HG03139 (cell line): ENCODE measurements at regions not wholly inside any gene's neighbourhood (a gene's known extent, or its start where the extent isn't known, plus 50 kb on each side); places are given as distances from the start of the nearest gene placed in this dataset.
"Not testable (repeated sequence)": the region's sequence is repeated elsewhere in the genome, so short reads cannot be mapped to it uniquely, and the experiment has no call there.

Source experiments
- ATAC-seq: cut with Tn5 transposase; IDR thresholded peaks from one replicate; pipeline ENCODE4 v1.9.1; 2021; ENCODE audit not compliant: unreplicated experiment

DNA sequence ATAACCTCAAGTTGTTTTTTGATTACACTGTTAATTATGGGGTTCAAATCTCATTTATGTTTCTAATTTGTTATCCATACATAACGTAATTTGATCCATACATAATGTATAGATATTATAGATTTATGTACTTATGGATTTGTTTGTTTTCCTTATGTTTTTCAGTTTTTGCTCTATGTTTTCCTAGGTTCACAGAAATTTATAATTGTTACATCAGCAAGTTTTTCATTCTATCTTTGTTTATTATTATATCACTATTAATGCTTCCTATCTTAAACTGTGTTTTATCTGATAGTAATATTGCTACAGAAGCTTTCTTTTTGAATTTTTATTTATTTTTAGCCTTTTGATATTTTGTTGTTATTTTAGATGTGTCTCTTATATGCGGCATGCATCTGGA, 194.3 kb upstream of the SOX21 start:
- ATAC-seq: no peak

DNA sequence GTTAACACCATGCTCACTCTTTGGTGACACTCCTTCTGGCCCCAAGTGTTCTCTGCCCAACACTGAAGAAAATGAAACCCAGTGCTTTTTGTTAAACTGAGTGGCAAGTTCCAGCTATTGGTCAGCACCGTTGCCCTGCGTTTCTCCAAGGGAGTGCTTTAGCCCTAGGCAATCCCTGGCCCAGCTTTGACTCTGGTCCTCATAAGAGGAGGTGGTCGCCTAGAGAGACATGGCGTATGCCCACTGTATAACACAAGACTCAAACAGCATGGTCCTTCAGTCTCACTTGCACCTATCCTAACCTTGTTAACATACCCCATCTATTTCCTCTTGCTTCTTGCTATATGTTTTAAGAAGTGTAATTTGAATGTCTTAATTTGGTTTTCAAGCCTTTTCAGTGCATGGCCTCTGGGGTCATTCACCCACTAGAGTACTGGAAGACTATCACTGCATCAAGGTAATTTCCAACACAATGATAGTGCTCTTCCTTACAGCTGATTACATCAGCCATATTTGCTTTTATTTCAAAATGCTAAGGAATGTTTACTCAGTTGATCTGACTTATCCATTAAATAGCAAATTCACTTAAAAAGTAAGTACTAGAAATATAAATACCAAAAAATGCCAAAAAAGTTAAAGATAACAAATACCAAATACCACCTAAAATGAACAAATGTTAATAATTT, 190.5 kb upstream of the SOX21 start:
- ATAC-seq: no peak

DNA sequence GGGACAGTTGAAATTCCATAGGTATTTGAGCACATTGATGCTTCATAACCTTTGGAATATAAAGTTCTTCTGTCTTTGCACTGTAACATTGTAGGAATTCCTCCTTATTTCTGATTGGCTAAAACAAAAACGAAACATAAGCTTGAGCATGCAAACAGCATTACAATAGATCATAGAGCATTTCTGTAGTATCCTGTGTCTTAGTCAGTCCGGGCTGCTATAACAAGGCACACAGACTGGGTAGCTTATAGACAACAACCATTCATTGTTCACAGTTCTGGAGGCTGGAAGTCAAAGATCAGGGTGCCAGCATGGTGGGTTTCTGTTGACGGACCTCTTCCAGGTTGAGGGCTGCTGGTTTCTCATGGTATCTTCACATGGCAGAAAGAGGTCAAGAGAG, 188.7 kb upstream of the SOX21 start:
- ATAC-seq: no peak

DNA sequence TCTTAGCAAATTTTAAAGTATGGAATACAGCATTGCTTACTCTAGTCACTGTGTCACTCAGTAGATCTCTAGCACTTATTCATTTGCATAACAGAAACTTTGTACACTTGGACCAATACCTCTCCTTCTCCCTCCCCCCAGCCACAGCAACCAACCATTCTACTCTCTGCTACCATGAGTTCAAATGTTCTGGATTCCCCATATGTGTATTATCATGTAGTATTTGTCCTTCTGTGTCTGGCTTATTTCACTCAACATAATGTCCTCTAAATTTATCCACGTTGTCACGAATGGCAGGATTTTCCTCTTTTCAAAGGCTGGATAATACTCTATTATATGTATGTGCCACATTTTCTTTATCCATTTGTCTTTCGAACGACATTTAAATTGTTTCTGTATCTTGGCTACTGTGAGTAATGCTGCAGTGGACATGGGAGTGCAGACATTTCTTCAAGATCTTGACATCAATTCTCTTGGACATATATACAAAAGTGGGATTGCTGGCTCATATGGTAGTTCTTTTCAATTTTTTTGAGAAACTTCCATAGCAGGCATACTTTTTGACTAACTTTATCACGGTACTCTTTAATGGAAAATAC, 184.5 kb upstream of the SOX21 start:
- ATAC-seq: no peak

DNA sequence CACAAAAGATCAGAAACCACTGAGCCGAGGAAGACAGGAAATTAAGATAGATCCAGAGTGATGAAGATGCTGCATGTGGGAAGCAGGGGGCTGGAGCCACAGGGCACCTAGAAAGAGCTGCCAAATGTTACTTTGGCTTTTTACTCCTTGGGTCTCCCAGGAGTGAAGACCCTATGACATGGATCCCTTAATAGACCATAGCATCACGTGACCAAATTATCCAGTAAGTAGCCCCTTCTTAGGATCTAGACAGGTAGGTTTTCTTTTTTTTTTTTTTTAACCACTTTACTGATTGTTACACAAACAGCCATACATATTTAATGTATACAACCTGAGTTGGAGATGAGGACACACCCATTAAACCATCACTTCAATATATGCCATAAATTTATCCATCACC, 183.9 kb upstream of the SOX21 start:
- no peak for ATAC-seq

DNA sequence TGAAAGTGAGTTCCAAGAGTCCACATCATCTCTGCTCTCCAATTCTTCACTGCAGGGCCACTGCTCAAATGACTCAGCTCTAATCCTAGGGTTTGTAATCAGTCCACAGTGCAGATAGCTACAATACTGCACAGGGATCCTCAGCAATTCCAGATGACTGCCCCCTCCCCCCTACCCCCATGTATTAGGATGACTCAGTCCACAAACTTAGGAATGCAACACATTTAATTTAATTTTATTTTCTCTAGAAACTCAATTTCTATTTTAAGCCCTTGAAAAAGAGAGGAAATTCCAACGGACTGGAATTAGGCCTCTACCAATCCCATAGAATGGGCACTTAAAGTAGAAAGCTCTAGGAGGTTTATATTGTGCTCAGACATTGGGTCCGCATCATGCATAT, 173.8 kb upstream of the SOX21 start:
- no peak for ATAC-seq

DNA sequence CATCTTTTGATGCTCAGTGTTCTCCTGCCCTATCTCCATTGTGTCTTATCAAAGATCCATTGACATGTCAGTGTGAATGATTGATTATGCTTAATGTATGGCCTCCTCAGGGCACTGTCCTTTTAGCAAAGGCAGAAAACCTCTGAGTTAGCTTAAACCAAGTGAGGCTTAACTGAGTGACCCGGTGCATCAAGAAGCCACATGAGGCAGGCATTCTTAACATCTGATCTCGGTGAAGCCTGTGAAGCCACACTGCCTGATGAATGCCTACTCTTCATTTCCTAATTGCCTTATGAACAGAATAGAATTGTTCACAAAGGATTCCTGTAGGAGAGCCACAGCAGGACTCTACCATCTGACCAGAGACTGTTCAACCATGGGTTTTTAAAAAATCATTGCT, 168.1 kb upstream of the SOX21 start:
- ATAC-seq: no peak

DNA sequence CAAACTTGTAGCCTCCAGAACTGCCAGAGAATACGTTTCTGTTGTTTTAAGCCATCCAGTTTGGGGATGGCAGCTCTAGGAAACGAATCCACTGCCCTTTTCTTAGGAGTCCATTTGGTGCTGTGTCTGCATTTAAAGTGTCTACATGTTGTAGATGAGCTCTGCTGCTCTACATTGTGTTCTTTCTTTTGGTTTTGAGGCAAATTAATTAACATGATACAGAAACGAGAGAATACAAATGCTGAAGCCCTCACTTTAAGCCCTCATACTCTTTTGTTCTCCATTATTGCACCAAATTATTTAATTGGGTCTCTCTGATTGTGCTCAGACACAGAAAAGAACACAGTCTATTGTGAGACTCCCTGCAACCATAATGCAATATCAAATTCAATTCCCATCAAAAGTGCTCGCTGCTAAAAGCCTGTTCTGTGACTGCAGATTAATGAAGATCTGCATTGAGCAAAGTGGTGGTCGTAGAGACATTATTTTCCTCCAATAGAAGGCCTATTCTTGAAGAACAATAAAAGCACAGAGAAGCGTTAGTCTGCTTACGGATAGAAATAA, 166.3 kb upstream of the SOX21 start:
- no peak for ATAC-seq

DNA sequence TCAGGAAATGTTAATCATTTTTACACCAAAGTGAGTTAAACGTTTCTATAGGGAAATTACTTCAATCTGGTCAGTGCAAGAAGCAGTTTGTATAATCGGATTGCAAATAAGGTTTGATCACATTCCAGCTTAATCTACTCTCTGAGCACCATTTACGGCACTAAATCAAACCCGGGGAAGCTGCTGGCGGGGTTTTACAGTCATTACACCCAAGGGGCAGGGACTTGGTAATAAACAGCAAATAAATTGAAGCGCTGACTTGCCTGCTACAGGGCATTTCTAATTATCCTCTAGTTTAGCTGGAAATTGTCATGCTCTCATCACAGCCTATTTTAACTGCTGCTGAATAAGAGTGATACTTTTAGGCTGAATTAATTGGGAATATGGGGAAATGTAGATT, 152.1 kb upstream of the SOX21 start:
- no peak for ATAC-seq

DNA sequence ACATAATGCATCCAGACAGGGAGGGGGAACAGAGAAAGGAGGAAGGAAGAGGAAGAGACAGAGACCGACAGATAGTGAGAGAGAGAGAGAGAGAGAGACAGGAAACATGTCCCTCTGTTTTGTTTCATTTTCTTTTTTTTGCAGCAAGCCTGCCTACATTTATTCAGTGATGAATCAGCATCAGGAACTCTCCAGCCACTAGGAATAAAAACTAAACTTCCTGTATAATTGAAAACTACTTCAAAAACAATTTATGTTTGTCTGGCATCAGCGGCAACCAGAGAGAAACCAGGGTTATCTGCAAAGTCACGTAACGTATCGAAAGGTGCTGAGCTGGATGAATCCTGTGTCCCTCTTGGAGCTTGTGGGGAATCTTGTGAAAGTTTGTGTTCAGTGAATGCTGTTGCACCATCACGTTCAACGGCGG, 148.6 kb upstream of the SOX21 start:
- peak; percentile 69 for ATAC-seq

DNA sequence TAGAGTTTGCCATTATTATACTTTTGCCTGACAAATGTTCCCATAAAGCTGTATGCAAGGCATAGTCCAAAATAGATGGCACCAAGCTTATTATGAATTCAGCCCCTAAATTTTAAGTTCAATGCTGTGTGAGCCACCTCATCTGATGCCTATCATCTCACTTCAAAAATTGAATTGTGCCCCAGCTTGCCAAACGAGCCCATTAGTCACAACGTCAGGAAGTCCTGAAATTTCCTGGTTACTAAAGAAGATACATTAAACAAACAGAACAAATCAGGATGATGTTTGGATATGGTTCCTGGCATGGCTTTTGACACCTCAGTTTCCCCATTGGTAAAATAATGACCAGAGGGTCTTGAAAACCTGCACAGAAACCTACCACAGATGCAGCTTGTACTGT, 147.5 kb upstream of the SOX21 start:
- ATAC-seq: no peak

DNA sequence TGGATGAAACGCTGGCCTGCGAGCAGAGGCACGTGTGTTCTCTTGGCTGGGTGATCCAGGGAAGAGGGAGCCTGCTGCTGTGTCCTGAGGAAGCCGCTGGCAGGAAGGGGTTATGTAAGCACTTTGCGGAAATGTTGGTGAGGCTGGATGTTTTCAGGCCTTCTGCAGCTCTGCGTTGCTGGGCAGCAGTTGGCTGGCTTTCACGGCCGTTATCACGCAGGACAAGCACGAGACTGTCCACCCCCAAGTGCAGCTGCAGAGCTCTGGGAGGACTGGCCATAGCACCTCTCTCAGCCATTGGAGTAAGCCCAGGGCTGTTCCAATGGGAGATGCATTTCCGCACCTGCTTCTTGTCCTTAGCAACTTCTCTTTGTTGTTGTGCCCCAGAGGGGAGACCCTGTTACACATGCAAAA, 146.9 kb upstream of the SOX21 start:
- ATAC-seq: no peak

DNA sequence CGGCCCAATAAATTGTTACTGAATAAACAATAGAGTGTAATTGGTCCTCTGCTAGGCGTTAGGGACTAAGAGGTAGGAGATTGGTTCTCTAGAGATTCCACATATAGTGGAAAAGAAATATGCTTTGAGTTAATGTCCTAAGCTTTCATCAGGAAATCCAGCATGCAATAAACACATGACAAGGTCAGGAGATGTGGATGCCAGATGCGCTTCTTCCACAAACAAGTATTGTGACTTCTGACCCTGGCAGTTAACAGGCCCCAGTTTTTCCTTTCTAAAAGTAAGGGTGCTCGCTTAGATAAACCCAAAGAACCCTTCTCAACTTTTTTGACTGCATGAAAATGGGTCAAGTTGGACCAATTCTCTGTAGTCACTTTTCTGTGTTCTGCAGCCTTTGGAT, 146.5 kb upstream of the SOX21 start:
- no peak for ATAC-seq

DNA sequence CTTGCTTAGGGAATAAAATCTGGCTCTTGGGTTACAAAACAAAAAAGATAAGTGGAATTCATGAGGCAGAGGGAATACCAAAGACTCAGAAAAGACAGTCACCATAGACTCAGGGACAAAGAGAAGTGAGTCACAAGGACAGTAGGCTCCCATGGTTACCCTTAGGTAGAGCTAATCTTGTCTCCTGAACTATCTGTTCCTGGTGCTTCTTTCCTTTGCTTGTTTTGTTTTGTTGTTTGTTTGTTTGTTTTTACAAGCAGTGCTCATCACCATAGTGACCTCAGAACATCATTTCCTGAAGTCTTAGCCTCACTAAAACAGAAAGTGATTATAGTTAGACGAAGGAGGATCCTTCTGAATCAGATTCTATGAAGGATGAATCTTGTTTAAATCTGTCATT, 142.3 kb upstream of the SOX21 start:
- no peak for ATAC-seq

DNA sequence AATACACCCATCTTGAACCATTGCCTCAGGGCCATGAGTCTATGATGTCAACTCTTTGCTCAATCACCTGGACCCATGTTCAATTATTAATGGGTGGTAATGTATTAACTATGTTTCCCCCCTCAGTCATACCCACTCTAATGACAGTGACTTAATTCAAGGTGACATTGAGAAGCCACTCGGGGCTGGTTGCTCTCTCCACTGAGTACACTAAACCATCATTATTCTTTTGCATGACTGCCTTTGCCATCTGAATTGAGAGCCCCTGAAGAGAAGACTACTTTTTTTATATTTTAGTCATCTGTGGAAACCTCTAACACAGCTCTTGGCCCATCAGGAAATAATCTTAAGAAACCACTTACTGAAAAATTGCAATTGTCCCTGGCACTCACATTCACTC, 139.2 kb upstream of the SOX21 start:
- no peak for ATAC-seq

DNA sequence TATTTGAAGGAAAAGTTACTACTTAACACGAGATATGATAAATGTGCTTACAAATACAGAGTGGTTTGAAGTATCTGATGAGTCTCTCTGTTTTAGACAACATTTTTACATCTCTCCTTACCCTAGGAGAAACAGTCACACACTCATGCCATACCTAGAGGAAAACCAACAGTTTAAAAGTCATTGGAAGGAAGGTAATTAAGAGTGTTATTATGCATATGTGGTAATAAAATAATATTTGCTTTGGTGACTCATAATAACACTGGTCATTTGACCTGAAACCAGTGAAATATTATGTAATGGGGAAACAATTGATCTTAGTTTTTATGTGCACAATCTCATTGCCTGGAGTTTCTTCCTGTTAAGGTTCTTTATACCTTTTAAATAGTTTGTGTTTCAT, 136.9 kb upstream of the SOX21 start:
- no peak for ATAC-seq

DNA sequence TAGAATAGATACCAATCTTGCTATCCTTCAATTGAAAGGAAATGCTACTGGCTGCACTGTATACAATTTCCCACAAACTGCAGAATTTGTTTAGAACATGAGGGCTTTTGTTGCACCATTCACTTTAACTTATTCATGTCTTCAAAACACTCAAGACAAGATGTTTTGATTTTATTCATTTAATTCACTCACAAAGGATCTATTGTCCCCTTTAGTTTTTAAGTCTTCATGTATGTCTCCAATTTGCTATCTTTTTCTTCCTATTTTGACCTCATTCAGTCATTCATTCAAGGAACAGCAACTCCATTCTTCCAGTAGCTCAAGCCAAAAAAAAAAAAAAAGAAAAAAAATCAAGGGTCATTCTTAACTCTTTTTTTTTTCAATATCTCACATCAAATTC, 130.6 kb upstream of the SOX21 start:
- ATAC-seq: no peak

DNA sequence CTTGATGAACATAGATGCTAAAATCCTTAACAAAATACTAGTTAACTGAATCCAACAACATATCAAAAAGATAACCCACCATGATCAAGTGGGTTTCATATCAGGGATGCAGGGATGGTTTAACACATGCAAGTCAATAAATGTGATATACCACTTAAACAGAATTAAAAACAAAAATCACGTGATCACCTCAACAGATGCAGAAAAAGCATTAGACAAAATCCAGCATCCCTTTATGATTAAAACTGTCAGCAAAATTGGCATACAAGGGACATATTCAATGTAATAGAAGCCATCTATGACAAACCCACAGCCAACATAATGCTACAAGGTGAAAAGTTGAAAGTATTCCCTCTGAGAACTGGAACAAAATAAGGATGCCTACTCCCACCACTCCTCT, 124.7 kb upstream of the SOX21 start:
- ATAC-seq: not testable (repeated sequence)

DNA sequence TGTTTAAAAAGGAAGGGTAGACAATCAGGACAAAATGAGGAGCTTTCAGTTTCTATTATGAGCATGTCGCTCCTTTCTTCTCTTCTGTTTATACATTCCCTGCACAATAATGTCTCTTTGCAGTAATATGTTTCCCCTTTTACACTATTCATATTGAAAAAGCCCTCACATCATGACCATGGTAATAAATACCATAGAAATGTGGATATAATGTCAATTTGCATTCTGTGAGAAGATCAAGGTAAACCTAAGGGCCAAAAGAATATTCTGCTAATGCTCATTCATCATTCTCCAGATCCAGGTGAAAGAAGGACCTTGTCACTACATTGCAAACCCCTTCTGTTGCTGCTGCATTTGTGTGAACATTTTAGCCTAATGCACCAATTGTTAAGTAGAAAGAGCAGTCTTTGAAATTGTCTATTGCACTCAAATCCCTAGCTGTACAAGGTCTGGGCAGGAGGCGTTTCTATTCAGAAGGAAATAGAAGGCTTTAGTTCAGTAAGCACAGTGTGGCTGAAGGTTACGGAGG, 117.6 kb upstream of the SOX21 start:
- no peak for ATAC-seq

DNA sequence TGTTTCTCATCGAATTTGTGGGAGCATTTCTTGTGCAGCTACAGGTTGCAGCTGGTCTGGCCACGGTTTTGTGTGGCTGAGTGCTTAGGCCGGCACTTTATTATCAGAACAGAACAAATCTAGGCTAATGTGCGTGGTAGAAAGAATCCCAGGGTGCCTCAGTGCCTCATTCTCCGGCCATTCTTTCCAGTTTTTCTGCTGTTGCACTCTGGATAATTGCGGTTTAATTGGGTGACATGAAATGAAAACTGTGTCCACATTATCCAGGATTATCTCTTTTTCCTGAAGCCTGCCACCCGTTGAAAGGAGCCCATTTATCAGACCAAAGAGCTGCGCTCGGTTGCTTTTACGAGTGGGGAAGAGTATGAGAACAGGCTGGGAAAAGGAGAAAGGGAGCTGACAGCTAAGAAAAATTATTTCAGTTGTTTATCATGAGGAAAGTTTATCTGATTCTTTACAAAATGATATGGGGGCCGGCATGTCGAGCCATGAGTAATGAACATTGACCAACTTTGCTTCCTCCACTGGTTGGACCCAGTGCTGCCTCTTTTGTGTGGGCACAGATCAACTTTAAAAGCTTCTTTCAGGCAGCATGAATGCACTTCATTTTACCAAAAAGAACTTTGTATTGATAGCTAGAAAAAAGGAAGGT, 117.0 kb upstream of the SOX21 start:
- no peak for ATAC-seq

DNA sequence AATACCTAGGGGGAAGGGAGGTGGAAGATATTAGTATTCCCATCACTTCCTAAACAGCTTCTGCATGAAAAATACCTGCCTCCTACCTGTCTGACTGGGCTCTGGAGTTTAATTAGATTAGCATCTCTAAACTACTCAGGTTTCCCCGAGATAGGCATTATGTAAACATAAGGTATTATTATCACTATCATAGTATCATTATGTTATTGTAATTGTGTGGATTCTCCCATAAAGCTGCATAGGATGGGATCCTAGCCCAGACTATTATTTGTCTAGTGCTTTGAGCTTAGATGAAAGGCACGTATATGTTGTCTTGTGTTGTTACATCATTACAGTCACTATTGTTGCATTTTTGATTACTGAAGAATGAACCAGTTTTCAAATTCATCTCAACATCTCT, 115.2 kb upstream of the SOX21 start:
- ATAC-seq: no peak

DNA sequence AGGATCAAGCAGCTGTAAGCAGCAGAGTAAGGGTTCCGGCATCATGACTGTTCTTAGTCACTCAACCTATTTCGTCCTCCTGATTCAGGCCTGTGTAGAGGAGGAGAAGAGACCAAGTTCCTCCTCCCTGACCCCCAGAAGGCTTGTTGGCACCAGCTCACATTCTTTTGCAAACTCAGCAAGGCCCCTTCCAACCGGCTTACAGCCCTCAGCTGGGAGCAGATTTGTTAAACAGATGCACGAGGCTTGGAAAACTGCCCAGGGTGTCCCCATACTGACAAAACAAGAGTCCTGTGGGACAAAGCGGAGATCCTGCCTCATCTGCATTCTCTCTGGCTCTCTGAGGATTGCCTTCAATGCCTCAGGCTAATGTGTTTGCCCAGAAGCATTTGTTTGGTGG, 113.2 kb upstream of the SOX21 start:
- no peak for ATAC-seq
